GM12891 (cell line): ENCODE measurements at regions not wholly inside any gene's neighbourhood (a gene's known extent, or its start where the extent isn't known, plus 50 kb on each side); places are given as distances from the start of the nearest gene placed in this dataset.

Experiments used
- DNase-seq: peaks from one replicate; pipeline ENCODE4 v3.0.0; 2011; ENCODE audit warnings: low spot score; ENCODE audit not compliant: insufficient read length
- FAIRE-seq: peaks from 2 replicates; lab custom pipeline; 2011; peaks lifted over from hg19 to GRCh38; lab: Jason Lieb, UNC
- PAX5 ChIP-seq: IDR thresholded peaks from 2 replicates; pipeline ENCODE4 v1.6.1; 2011; ENCODE audit warnings: low read length, moderate library complexity, mild to moderate bottlenecking; ENCODE audit not compliant: insufficient read depth, severe bottlenecking
- POLR2A ChIP-seq: IDR thresholded peaks from 2 replicates; pipeline ENCODE4 v1.6.1; 2011; ENCODE audit warnings: low read depth, low read length, control low read depth
- POLR2AphosphoS5 ChIP-seq: IDR thresholded peaks from 2 replicates; pipeline ENCODE4 v1.6.1; 2011; ENCODE audit warnings: low read depth, low read length, control low read depth
- POU2F2 ChIP-seq: IDR thresholded peaks from 2 replicates; pipeline ENCODE4 v1.6.1; 2011; ENCODE audit warnings: low read depth, mild to moderate bottlenecking, control low read depth, low read length, moderate library complexity
- SPI1 ChIP-seq: IDR thresholded peaks from 2 replicates; pipeline ENCODE4 v1.6.1; 2011; ENCODE audit warnings: low read depth, low read length, control low read depth
- TAF1 ChIP-seq: IDR thresholded peaks from 2 replicates; pipeline ENCODE4 v1.6.1; 2011; ENCODE audit warnings: low read depth, low read length, control low read depth

GRCh38 chr6:145260484-145261175, 474.7 kb downstream of the EPM2A start:
- TF ChIP-seq TAF1, result no peak
- TF ChIP-seq PAX5, result no peak
- no peak for TF ChIP-seq POLR2AphosphoS5
- no peak for TF ChIP-seq POU2F2
- TF ChIP-seq SPI1, result no peak
- no peak for TF ChIP-seq POLR2A
- FAIRE-seq (no peak), DNase-seq (no peak)

- no peak for FAIRE-seq
- no peak for DNase-seq
- TF ChIP-seq POLR2A, result no peak
- TF ChIP-seq POU2F2, result no peak
- no peak for TF ChIP-seq TAF1
- TF ChIP-seq SPI1, result no peak
- TF ChIP-seq POLR2AphosphoS5, result no peak
- TF ChIP-seq PAX5, result no peak
These were observed 473.6 kb downstream of the EPM2A start for GRCh38 chr6:145261758-145262157.

GRCh38 chr6:145262771-145263170, 472.5 kb downstream of the EPM2A start:
- TF ChIP-seq PAX5 (no peak), SPI1 (no peak), POLR2A (no peak)
- no peak for FAIRE-seq
- DNase-seq, result no peak

GRCh38 chr6:145263778-145264211, 471.5 kb downstream of the EPM2A start:
- DNase-seq (no peak), FAIRE-seq (no peak)

GRCh38 chr6:145266432-145267075, 468.8 kb downstream of the EPM2A start:
- no peak for TF ChIP-seq SPI1
- no peak for TF ChIP-seq PAX5
- no peak for TF ChIP-seq POLR2AphosphoS5
- TF ChIP-seq POU2F2, result no peak
- no peak for TF ChIP-seq TAF1
- no peak for TF ChIP-seq POLR2A
- DNase-seq, result no peak

More at GRCh38 chr6:145263778-145264211, 471.5 kb downstream of the EPM2A start:
- TF ChIP-seq POU2F2 (no peak), SPI1 (no peak), POLR2AphosphoS5 (no peak), POLR2A (no peak), PAX5 (no peak), TAF1 (no peak)

GRCh38 chr6:145267076-145267867, 468.0 kb downstream of the EPM2A start:
- no peak for FAIRE-seq
- no peak for TF ChIP-seq SPI1
- DNase-seq, result no peak

More at GRCh38 chr6:145266432-145267075, 468.8 kb downstream of the EPM2A start:
- no peak for FAIRE-seq

GRCh38 chr6:145270464-145270863, 464.9 kb downstream of the EPM2A start:
- FAIRE-seq, result no peak
- DNase-seq, result no peak
- TF ChIP-seq POU2F2, result no peak
- no peak for TF ChIP-seq POLR2AphosphoS5
- TF ChIP-seq PAX5, result no peak
- no peak for TF ChIP-seq SPI1
- TF ChIP-seq POLR2A, result no peak
- TF ChIP-seq TAF1, result no peak

GRCh38 chr6:145271040-145271439, 464.3 kb downstream of the EPM2A start:
- no peak for TF ChIP-seq POLR2A
- FAIRE-seq (no peak), DNase-seq (no peak)

GRCh38 chr6:145271577-145271976, 463.7 kb downstream of the EPM2A start:
- no peak for TF ChIP-seq TAF1
- TF ChIP-seq SPI1, result no peak
- TF ChIP-seq PAX5, result no peak
- TF ChIP-seq POLR2AphosphoS5, result no peak
- no peak for TF ChIP-seq POU2F2
- TF ChIP-seq POLR2A, result no peak
- no peak for FAIRE-seq
- no peak for DNase-seq

- FAIRE-seq (no peak), DNase-seq (no peak)
- TF ChIP-seq TAF1 (no peak), POLR2A (no peak), SPI1 (no peak), POLR2AphosphoS5 (no peak), PAX5 (no peak), POU2F2 (no peak)
These were observed 463.1 kb downstream of the EPM2A start for GRCh38 chr6:145272246-145272645.
